Caco-2 (cell line): ENCODE measurements at regions not wholly inside any gene's neighbourhood (a gene's known extent, or its start where the extent isn't known, plus 50 kb on each side); places are given as distances from the start of the nearest gene placed in this dataset.

Experiments used
- BruUV-seq: library from RNA; stranded (reverse); fragments of 400-500 nt; replicated peaks from 2 replicates; lab custom pipeline; 2021; lab: Mats Ljungman, UMichigan
- CTCF ChIA-PET: fragments of 300-600 bp; sonication (Branson Sonifier 250); formaldehyde crosslinking; loops from one replicate; lab custom pipeline; 2022; ENCODE audit warnings: antibody characterized with exemption; lab: Charles Lee
- POLR2A ChIA-PET: fragments of 300-600 bp; sonication (Branson Sonifier 250); formaldehyde crosslinking; loops from one replicate; lab custom pipeline; 2022; ENCODE audit warnings: antibody characterized with exemption; lab: Charles Lee
- DNase-seq, 2 experiments: peaks; one replicate each; pipeline versions ENCODE4 v3.0.0 to v3.0.0-alpha.2; 2020 to 2022
- H3K27me3 ChIP-seq: replicated peaks from 2 replicates; pipeline ENCODE4 v1.6.0; 2011; ENCODE audit warnings: low read length; ENCODE audit not compliant: control insufficient read depth, insufficient read depth
- H3K36me3 ChIP-seq: 2 replicates; pipeline ENCODE4 v1.5.1; 2011; ENCODE audit warnings: low read length; ENCODE audit not compliant: control insufficient read depth, insufficient read depth
- H3K4me1 ChIP-seq: fragments of 250-450 bp; sonication (Bioruptor Pico); 2 replicates; pipeline ENCODE4 v1.5.1; 2020; ENCODE audit warnings: mild to moderate bottlenecking
- H3K4me3 ChIP-seq: 2 replicates; pipeline ENCODE4 v1.5.1; 2011; ENCODE audit warnings: low read depth, mild to moderate bottlenecking, control low read depth, low read length
- H3K9me3 ChIP-seq: fragments of 250-450 bp; sonication (Bioruptor Pico); 2 replicates; pipeline ENCODE4 v1.5.1; 2020; ENCODE audit warnings: mild to moderate bottlenecking, moderate library complexity
- H3K27ac Mint-ChIP-seq: one replicate; pipeline ENCODE4 v1.8.0; 2022; ENCODE audit warnings: mixed read lengths; ENCODE audit not compliant: unreplicated experiment
- H3K27me3 Mint-ChIP-seq: one replicate; pipeline ENCODE4 v1.8.0; 2022; ENCODE audit warnings: mixed read lengths; ENCODE audit not compliant: insufficient read depth, unreplicated experiment
- H3K36me3 Mint-ChIP-seq: one replicate; pipeline ENCODE4 v1.8.0; 2022; ENCODE audit warnings: mild to moderate bottlenecking, mixed read lengths; ENCODE audit not compliant: insufficient read depth, unreplicated experiment
- H3K4me1 Mint-ChIP-seq: one replicate; pipeline ENCODE4 v1.8.0; 2022; ENCODE audit warnings: low read depth, mixed read lengths; ENCODE audit not compliant: unreplicated experiment
- H3K4me3 Mint-ChIP-seq: one replicate; pipeline ENCODE4 v1.8.0; 2022; ENCODE audit warnings: mild to moderate bottlenecking, moderate library complexity, mixed read lengths; ENCODE audit not compliant: unreplicated experiment
- H3K9me3 Mint-ChIP-seq: one replicate; pipeline ENCODE4 v1.8.0; 2022; ENCODE audit warnings: mixed read lengths; ENCODE audit not compliant: unreplicated experiment
- CTCF ChIP-seq, 2 experiments: fragments of 200-600 bp in 1 of 2; IDR thresholded peaks; 1 replicate in 1 of 2; 2 replicates in 1 of 2; pipeline versions ENCODE4 v1.5.1 to v1.8.0; 2011 to 2022; ENCODE audit warnings: antibody characterized with exemption in 1 of 2, control low read depth in 1 of 2, inconsistent platforms in 1 of 2, low read depth in 1 of 2, low read length in 1 of 2, mild to moderate bottlenecking in 1 of 2, moderate library complexity in 1 of 2; ENCODE audit not compliant: insufficient read depth in 1 of 2, severe bottlenecking in 1 of 2, unreplicated experiment in 1 of 2
- intact Hi-C: fragments of 100-400 bp; cut with micrococcal nuclease; formaldehyde crosslinking; loops from one replicate; pipeline ENCODE4 v1.10.0; 2022; ENCODE audit not compliant: unreplicated experiment

- BruUV-seq, result no TSS peak
- no peaks in the 10 kb centered on the region for H3K4me1 ChIP-seq
- H3K36me3 ChIP-seq, result no peaks in the 10 kb centered on the region
- no peak overlapping the region for H3K4me3 ChIP-seq
- no peak overlapping the region for H3K27ac Mint-ChIP-seq
- H3K4me3 Mint-ChIP-seq, result no peak overlapping the region
- H3K9me3 Mint-ChIP-seq, result no peaks in the 10 kb centered on the region
- DNase-seq, result no peak
- no peaks in the 10 kb centered on the region for H3K36me3 Mint-ChIP-seq
- CTCF ChIA-PET, result no interaction called here
- no peak for TF ChIP-seq CTCF (IDR thresholded peaks at IDR 0.05; ENCODE audit: insufficient read depth in 1 of 2, low read depth in 1 of 2, low read length in 1 of 2, severe bottlenecking in 1 of 2, unreplicated experiment in 1 of 2)
- POLR2A ChIA-PET, result no interaction called here
- no peaks in the 10 kb centered on the region for H3K9me3 ChIP-seq
- no peaks in the 10 kb centered on the region for H3K27me3 Mint-ChIP-seq
- intact Hi-C loops, result no loop called here
- H3K4me1 Mint-ChIP-seq, result no peaks in the 10 kb centered on the region
- H3K27me3 ChIP-seq, result no peaks in the 10 kb centered on the region
Observed at GRCh38 chr13:64877176-64877575, 2353.0 kb downstream of the PCDH9 start.

GRCh38 chr13:64871742-64872141, 2358.4 kb downstream of the PCDH9 start:
- Histone ChIP-seq H3K4me3 (no peak overlapping the region), H3K4me1 (no peaks in the 10 kb centered on the region), H3K9me3 (no peaks in the 10 kb centered on the region), H3K27me3 (no peaks in the 10 kb centered on the region), H3K36me3 (no peaks in the 10 kb centered on the region)
- no TSS peak for BruUV-seq
- CTCF ChIA-PET, result no interaction called here
- no peak overlapping the region for H3K27ac Mint-ChIP-seq
- POLR2A ChIA-PET, result no interaction called here
- no peak for DNase-seq
- intact Hi-C loops, result no loop called here
- TF ChIP-seq CTCF (IDR thresholded peaks at IDR 0.05; ENCODE audit: insufficient read depth in 1 of 2, low read depth in 1 of 2, low read length in 1 of 2, severe bottlenecking in 1 of 2, unreplicated experiment in 1 of 2), result no peak
- no peaks in the 10 kb centered on the region for H3K36me3 Mint-ChIP-seq
- no peaks in the 10 kb centered on the region for H3K27me3 Mint-ChIP-seq
- H3K9me3 Mint-ChIP-seq, result no peaks in the 10 kb centered on the region
- no peak overlapping the region for H3K4me3 Mint-ChIP-seq
- no peaks in the 10 kb centered on the region for H3K4me1 Mint-ChIP-seq

- no peaks in the 10 kb centered on the region for H3K36me3 Mint-ChIP-seq
- POLR2A ChIA-PET, result no interaction called here
- no peaks in the 10 kb centered on the region for H3K4me1 Mint-ChIP-seq
- H3K4me3 Mint-ChIP-seq, result no peak overlapping the region
- H3K27me3 ChIP-seq, result no peaks in the 10 kb centered on the region
- no peak overlapping the region for H3K4me3 ChIP-seq
- H3K9me3 ChIP-seq, result no peaks in the 10 kb centered on the region
- no peaks in the 10 kb centered on the region for H3K9me3 Mint-ChIP-seq
- BruUV-seq, result no TSS peak
- H3K36me3 ChIP-seq, result no peaks in the 10 kb centered on the region
- no peaks in the 10 kb centered on the region for H3K27me3 Mint-ChIP-seq
- no peak overlapping the region for H3K27ac Mint-ChIP-seq
- CTCF ChIA-PET, result no interaction called here
- no peak for DNase-seq
- TF ChIP-seq CTCF (IDR thresholded peaks at IDR 0.05; ENCODE audit: insufficient read depth in 1 of 2, low read depth in 1 of 2, low read length in 1 of 2, severe bottlenecking in 1 of 2, unreplicated experiment in 1 of 2), result no peak
- intact Hi-C loops, result no loop called here
- no peaks in the 10 kb centered on the region for H3K4me1 ChIP-seq
Observed at GRCh38 chr13:64869539-64869938, 2360.6 kb downstream of the PCDH9 start.
